ENCODE measurements at regions not wholly inside any gene's neighbourhood (a gene's known extent, or its start where the extent isn't known, plus 50 kb on each side); places are given as distances from the start of the nearest gene placed in this dataset.

DNA sequence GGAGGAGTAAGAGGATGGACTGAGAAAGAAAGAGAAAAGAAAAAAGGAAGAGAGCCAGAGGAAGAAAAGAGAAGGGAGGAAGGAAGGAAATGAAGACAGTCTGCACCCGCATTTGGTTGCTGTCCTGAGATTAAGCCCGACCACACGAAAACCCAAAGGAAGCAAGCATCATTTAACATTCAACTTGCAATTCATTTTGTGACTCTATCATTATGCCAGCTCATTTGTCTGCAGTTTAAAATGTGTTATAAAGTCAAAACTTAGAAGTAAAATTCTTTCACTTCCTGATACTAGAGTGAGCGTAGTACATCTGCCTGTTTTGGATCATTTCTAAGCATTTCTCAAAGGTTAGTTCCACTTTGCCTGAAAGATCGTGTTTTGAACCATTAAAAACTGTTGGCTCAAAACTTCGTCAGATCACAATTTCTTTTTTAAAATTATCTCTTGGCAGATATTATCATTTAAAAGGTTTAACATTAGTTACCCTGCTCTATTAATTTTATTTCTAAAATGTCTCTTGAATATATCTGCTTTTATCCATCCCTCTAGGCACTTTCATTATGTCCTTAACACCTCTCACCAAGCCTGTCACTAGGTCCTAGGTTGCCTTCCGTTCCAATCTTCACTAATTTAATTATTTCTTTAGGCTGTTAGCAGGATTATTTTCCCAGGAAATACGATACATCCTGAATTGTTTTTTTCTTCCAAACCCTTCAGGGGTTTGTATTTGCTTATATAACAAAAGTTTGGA is 240.9 kb downstream of the TLE4 start:
- TF ChIP-seq FOXK2 (IDR thresholded peaks at IDR 0.05): no peak
- TF ChIP-seq RFXANK (CRISPR knock-in tag; IDR thresholded peaks at IDR 0.05): no peak
- no peak for TF ChIP-seq MEF2D (CRISPR knock-in tag; IDR thresholded peaks at IDR 0.05)
- no peak for TF ChIP-seq MEIS2 (CRISPR knock-in tag; IDR thresholded peaks at IDR 0.05)
- TF ChIP-seq SP2 (CRISPR knock-in tag; IDR thresholded peaks at IDR 0.05): no peak
